ENCODE measurements at regions not wholly inside any gene's neighbourhood (a gene's known extent, or its start where the extent isn't known, plus 50 kb on each side); places are given as distances from the start of the nearest gene placed in this dataset.

GRCh38 chr5:38709678-38710306, 136.0 kb upstream of the OSMR start:
- Mint-ChIP-seq H3K27ac (no peak overlapping the region), H3K27me3 (ENCODE audit: low read depth) (no peaks in the 10 kb centered on the region; the same call in 1 of the 2 replicates), H3K36me3 (ENCODE audit: insufficient read depth in 1 of 3, low read depth in 3 of 3) (no peaks in the 10 kb centered on the region), H3K4me3 (no peak overlapping the region), H3K4me1 (no peaks in the 10 kb centered on the region; a peak in 2 of 4 replicates), H3K9me3 (no peaks in the 10 kb centered on the region; a peak in 1 of 5 replicates)
- Histone ChIP-seq H3K4me2 (ENCODE audit: insufficient read depth, insufficient read length, low read length) (no peak overlapping the region), H2BK20ac (ENCODE audit: low read depth, low read length, poor library complexity, severe bottlenecking) (no peak overlapping the region), H4K8ac (replicated peaks; ENCODE audit: insufficient read length, low read depth, low read length) (no peak overlapping the region), H4K20me1 (ENCODE audit: control insufficient read depth, insufficient read depth, insufficient read length) (no peaks in the 10 kb centered on the region), H3T11ph (ENCODE audit: low read length) (no peak overlapping the region), H2AFZ (ENCODE audit: low read length) (no peak overlapping the region), H2BK15ac (ENCODE audit: low read depth, low read length) (no peak overlapping the region), H3K27me3 (ENCODE audit: insufficient read depth, low read length) (no peaks in the 10 kb centered on the region), H3K4me1 (ENCODE audit: insufficient read depth, low read length) (no peaks in the 10 kb centered on the region), H3K27ac (ENCODE audit: insufficient read length, low read depth, low read length) (no peak overlapping the region), H2BK5ac (ENCODE audit: insufficient read length, low read length) (no peak overlapping the region), H2AK5ac (ENCODE audit: insufficient read length, low read length) (no peak overlapping the region), H3K18ac (ENCODE audit: insufficient read length, low read depth, low read length) (no peak overlapping the region), H3K23me2 (ENCODE audit: insufficient read length, low read depth, low read length, poor library complexity, severe bottlenecking) (no peaks in the 10 kb centered on the region), H3K23ac (ENCODE audit: insufficient read length, low read depth, low read length) (no peak overlapping the region), H3K79me2 (ENCODE audit: insufficient read depth, low read length) (no peaks in the 10 kb centered on the region), H4K91ac (ENCODE audit: insufficient read length, low read depth, low read length) (no peak overlapping the region), H3K79me1 (ENCODE audit: insufficient read depth, low read depth, low read length, poor library complexity, severe bottlenecking) (no peaks in the 10 kb centered on the region), H3K9me3 (ENCODE audit: control insufficient read depth, low read depth, low read length) (no peaks in the 10 kb centered on the region), H3K14ac (ENCODE audit: insufficient read depth, low read length) (no peak overlapping the region), H2BK120ac (ENCODE audit: low read depth, low read length, poor library complexity, severe bottlenecking) (no peak overlapping the region), H4K5ac (ENCODE audit: insufficient read length, low read depth, low read length) (no peak overlapping the region), H3K4ac (ENCODE audit: low read depth, low read length) (no peak overlapping the region), H3K9ac (ENCODE audit: extremely low read depth, insufficient read length, low read length) (no peak overlapping the region), H3K56ac (ENCODE audit: insufficient read length, low read depth, low read length) (no peak overlapping the region), H2BK12ac (ENCODE audit: insufficient read length, low read depth, low read length) (no peak overlapping the region)
- no peak for DNase-seq
- WGBS (ENCODE audit: extremely low coverage, insufficient read length, low lambda C conversion rate) = no CpG with 5 or more reads among the region's 2 CpGs
- no peak for TF ChIP-seq CTCF (conservative IDR thresholded peaks at IDR 0.05)

All from H9 (cell line).